Stimulated activated CD8-positive, alpha-beta memory T cell treated with anti-CD3 and anti-CD28 coated beads, Interleukin-4, amount 100 ng/mL, for 4 hours (primary cell): ENCODE measurements at regions not wholly inside any gene's neighbourhood (a gene's known extent, or its start where the extent isn't known, plus 50 kb on each side); places are given as distances from the start of the nearest gene placed in this dataset.

ENCODE experiments used
- DNase-seq, 2 donors: peaks; one replicate each; pipeline ENCODE4 v3.0.0-alpha.2; 2020; ENCODE audit warnings: low read depth in 2 of 2, low spot score in 1 of 2

- DNase-seq, result no peak
Measured at GRCh38 chr2:9738062-9738461, 105.2 kb upstream of the TAF1B start.

DNA sequence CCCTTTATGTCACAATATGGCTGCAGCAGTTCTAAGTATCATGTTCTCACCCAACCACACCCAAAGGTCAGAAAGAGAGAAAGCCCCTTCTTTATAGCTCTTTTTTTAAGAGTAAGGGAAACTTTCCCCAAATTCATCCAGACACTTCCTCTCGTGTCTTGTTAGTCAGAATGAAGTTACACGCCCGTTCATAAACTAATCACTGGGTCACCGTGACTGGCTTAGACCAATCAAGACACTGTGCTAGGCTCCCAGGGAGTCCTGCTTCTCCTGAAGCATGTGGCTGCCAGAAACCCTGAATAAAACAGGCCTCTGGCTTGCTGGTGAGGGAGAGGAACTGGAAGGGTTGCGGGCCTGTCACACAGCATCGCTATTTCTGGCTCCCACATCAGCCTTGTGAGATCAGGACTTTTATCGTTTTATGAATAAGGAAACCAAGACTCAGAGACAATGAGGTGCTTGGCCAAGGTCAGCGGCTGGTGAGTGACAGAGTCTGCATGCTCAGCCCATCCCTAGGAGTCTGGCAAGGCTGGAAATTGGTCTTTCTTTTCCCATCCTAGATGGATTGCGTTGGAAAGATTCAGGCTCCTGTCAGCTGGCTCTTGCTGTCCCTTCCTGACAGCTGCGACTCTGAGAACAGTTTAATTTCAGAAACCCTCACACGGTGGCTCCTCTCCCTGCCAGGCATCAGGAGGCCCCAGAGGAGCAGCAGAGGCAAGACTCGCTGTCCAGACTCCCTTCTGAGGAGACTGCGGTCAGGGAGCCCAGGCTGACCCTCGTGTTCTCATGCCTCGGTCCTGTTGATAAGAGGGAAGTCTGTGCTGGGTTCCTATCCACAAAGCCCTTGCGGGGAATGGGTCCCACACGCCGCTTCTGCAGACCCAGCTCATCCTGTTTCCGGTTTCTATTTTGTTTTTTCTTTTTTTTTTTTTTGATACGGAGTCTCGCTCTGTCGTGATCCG is 104.5 kb upstream of the TAF1B start:
- DNase-seq, result no peak

DNA sequence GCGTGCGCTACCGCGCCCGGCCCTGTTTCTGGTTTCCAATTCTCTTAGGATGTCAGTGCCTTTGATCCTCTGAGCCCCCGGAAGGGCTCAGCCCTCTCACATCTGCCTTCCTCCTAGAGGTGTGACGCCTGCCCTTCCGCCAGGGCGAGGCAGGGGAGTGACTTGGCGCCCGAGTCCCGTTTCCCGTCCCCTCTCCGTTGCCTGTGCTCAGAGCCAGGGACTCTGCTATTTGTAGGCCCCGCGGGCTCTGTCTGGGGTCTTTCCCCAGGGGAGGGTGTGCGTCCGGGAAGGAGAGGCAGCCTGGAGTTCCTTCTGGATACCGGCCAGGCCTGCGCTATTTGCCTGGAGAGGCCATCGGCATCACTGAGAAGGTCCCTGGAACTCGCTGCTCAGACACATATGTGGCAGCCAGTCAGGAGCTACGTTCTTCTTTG is 103.7 kb upstream of the TAF1B start:
- DNase-seq, result no peak

- DNase-seq, result no peak
Measured at GRCh38 chr2:9740382-9741073, 102.7 kb upstream of the TAF1B start.

DNA sequence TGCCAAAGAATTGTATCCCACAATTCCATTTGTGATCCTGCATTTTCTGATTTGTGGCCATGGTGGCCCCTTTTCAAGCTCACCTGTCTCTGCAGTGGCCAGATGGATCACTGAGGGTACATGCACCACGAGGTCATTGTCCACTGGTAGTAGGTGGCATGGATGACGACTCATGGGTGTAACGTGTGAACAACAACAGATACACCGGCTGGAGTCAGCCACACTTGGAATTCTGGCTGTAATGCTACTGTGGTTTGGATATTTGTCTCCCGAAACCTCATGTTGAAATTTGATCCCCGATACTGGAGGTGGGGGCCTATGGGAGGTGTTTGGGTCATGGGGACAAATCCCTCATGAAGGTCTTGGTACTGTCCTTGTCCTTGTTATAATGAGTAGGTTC is 102.2 kb upstream of the TAF1B start:
- no peak for DNase-seq

DNA sequence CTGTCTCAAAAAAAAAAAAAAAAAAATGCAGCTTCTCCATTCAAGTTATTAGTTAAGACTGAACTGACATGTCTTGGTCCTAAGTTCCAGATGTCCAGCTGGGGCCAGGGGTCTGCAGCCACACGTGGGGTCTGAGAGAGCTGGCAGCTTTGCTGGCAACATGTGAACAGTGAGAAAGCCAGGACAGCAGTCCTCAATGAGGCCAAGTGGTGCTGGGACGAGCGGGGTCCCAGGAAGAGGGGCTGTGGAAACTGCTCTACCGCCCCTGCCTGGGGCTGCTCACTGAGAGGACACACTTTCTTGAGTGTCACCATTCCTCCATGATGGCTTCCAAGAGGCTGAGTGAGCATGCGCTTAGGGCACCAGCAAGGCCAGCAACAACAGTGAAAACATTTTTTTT is 100.7 kb upstream of the TAF1B start:
- DNase-seq, result no peak

DNA sequence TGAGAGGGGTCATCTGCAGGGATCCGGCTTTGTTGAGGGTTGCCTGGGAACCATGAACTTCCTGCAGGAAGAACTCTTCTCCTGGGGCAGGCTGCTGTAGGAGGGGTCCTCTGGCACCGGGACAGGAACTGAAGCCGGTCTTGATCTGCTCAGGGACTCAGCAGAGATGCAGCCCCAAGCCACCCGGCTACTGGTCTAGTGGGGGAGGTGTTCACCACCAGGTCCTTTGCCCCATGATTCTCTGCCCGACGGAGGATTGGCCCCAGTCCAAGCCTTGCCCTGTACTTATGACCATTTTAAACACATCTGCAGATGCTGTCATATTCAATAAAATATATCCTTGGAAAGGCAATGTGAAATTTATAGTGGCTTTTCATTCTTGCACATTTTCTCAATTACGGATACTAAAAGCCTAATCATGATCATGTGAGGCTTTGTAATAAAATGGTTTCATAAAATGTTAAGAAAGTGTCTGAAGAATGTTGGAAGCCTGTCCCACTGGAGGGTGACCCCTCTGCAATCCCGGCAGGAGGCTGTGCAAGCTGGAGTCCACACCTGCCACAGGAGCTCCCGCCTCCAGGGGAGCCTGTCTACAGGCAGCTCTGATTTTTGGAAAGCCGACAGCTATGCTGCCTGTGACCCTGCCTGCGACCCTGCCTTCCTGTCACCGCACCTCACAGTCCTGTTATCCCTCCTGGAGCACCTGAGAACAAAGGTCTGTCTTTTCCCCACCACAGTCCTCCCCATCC is 98.8 kb upstream of the TAF1B start:
- DNase-seq, result no peak

- no peak for DNase-seq
Measured at GRCh38 chr2:9745153-9745899, 97.9 kb upstream of the TAF1B start.

GRCh38 chr2:9747396-9747795 is 95.9 kb upstream of the TAF1B start:
- no peak for DNase-seq

DNA sequence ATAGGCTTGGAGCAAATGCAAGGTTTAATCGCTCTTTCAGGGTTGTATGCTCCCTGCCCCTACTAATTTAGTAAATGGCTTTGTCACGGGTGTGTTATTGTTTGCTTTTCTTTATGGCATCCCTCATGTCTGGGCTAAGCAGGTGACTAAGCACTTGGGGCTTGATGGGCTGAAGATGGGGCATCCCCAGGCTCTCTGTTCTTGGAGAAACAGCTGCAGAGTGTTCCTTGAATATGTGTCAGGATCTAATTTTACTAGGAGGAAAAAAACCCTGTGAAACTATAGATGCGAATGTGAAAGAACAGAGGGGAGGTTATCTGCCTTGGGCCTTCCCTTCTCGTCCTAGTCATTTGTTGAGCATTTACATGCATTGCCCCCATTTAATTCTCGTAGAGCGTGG is 94.7 kb upstream of the TAF1B start:
- DNase-seq, result no peak

DNA sequence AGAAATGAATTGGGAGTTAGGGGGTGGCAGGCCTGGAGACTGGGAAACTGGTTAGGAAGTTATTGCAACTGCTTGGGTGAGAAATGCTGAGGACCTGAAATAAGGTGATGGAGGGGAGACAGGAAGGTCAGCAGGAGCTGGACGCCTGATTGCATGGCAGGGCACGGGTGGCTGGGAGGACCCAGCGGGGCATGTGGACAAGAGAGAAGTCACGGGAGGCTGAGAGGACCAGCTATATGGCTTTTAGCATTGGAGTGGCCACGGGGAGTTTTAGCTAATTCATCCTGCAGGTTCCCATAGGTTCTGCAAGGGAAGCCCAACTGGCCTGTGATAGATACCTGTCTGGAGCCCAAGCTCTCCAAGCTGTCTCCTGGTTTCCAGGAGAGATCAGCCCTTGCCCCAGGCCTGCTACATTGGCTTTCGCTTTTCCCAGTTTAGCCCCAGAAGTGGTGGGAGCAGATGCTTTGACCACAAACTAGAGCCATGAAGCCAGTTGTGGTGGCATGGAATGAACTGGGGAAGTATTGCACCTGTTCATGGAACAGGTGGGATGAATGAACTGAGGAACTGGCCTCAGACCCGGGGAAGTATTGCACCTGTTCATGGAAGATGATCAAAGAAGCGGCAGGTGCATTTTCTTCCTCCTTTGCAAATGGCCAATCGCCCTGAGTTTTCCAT is 93.6 kb upstream of the TAF1B start:
- no peak for DNase-seq

GRCh38 chr2:9750224-9751215 is 92.8 kb upstream of the TAF1B start:
- DNase-seq, result no peak

GRCh38 chr2:9751831-9752230 is 91.4 kb upstream of the TAF1B start:
- no peak for DNase-seq

DNA sequence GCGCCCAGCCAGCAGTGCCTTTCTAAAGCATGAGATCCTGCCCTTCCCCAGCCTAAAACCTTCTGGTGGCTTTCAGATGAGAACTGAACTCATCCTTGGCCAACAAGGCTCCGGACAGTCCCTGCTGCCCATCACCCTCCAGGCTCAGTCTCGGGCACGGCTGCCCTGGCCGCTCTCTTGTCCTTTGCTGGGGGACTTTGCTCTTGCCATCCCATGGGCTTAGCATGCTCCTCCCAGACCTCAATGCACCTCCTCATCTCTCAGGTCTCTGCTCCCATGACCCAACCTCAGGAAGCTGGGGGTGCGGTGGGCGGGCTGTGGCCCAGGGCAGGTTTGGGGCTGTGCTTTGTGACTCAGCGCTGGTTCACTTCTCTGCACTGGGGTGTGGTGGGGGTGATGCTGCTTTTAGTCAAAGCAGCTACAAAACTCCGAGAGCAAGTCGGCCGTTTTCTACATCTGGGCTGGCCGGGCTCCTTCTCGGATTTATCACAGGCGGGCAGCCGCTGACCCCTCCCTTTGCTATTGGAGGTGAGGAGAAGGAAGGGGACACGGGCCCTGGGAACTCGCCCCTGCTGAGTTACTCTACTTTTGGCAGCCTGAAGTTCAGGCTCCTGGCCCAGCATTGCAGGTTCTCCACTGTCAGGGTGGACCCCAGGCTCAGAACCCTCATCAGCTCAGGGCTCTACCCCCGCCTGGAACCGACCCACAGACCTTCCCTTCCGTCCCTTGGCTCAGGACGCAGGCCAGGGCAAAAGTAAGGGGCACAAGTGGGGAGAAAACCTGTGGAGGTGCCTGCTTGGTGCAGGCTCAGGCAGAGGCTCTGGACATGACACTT is 90.6 kb upstream of the TAF1B start:
- peak; percentile 75 to 80 for DNase-seq

DNA sequence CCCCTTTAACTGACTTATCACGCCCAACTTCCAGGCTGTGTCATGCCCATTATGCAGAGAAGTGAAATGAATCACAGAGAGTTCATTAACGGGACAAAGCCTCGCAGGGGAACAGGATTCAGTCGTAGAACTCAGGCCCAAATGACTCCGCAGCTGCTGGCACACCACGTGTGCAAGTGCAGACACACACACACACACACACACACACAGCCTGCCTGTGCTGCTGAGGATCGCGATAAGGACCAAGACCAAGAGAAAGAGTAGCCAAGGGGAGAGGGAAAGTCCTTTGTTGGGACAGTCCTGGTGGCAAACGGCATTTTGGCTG is 90.0 kb upstream of the TAF1B start:
- no peak for DNase-seq

- no peak for DNase-seq
Measured at GRCh38 chr2:9753665-9754531, 89.4 kb upstream of the TAF1B start.

GRCh38 chr2:9754532-9754887 is 88.8 kb upstream of the TAF1B start:
- DNase-seq, result no peak

DNA sequence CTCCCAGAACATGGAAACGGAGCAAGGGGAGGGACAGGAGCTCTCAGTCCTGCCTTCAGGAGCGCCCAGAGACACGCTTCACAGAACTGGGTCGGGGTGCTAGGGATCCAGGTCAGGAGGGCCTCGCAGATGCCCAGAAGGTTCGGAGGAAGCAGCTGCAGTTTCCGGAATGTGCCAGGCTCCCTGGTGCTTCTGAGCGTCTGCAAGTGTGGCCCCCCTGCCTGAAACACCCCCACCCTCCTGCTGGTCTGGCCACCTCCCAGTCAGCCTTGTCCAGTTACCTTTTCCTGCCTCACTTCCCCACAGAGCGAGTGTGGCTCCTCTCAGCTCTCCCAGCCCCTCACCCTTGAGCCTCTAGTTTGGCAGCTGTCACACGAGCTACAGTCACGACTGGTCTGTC is 88.3 kb upstream of the TAF1B start:
- no peak for DNase-seq
